ENCODE measurements at regions not wholly inside any gene's neighbourhood (a gene's known extent, or its start where the extent isn't known, plus 50 kb on each side); places are given as distances from the start of the nearest gene placed in this dataset.

DNA sequence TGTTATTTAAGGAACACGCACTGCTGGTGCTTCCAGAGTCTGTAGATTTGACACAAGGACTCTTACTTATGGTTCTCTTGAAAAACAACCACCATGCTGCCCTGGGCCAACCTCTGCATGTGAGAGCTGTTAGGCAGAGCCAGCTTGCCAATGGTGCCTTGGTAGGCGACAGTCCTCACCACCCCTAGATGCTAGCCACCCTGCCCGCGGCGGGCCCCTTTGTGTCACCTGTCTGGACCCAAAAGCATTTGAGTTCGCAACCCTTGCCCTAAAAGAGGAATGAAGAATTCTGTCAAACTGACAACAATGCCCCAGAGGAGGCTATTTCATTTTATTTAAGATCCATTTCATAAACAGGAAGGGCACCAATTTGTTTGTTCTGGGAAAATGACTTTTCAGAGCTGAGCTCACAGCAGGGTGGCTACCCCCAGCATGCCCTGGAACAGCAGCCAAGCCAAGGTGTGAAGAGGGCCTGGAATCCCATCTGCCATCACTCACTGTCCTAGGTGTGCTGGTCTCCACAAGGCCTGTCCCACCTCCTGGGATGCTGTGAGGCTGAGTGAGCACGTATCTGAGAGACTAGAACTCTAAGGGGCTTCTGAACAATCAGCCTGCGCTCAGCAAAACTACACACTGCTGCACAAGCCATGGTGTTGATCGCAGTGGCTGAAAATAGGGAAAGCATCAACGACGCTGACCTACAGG is 63.8 kb upstream of the FZD10 start:
- DNase-seq (ENCODE audit: low spot score), result no peak
- ChIA-PET POLR2A (ENCODE audit: low non-redundant PET) (no interaction called here), CTCF (interaction anchor here (0.8 kb wide), 1 partner anchor 61 kb away, joined by 3 read pairs; no protein-coding TSS in a partner anchor)
- H3K27ac ChIP-seq, result peak overlapping the region; percentile 12; the same call in 1 of the 2 replicates
- no peak for TF ChIP-seq CTCF (conservative IDR thresholded peaks at IDR 0.05; ENCODE audit: low read depth)

GRCh38 chr12:130100634-130101362 is 61.5 kb upstream of the FZD10 start:
- H3K27ac ChIP-seq, result no peak overlapping the region
- ChIA-PET POLR2A (ENCODE audit: low non-redundant PET) (no interaction called here), CTCF (interaction anchor here (0.6 kb wide), 1 partner anchor 56 kb away, joined by 3 read pairs; no protein-coding TSS in a partner anchor)
- no peak for TF ChIP-seq CTCF (conservative IDR thresholded peaks at IDR 0.05; ENCODE audit: low read depth)
- DNase-seq (ENCODE audit: low spot score), result no peak

DNA sequence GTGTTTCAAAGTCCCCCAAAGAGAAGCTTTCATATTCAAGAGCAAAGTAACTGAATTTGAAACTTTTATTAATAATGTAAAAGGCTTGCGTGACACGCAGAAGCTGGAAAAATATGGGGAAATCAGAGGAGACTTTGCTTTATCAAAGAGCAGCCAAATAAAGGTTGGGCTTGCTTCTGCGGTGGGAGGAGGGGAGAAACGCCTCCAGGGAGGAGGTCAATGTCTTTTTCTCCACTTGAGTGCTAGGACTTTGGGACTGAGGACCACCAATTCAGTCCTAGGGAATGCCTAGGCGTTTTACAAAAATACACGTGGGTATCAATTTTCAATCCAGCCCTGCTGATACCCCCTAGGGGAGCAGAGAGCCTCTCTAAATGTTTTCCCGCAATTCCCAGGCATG is 60.9 kb upstream of the FZD10 start:
- ChIA-PET CTCF (interaction anchor here (0.6 kb wide), 1 partner anchor 56 kb away, joined by 3 read pairs; no protein-coding TSS in a partner anchor), POLR2A (ENCODE audit: low non-redundant PET) (no interaction called here)
- H3K27ac ChIP-seq, result no peak overlapping the region
- TF ChIP-seq CTCF (conservative IDR thresholded peaks at IDR 0.05; ENCODE audit: low read depth), result no peak
- no peak for DNase-seq (ENCODE audit: low spot score)

DNA sequence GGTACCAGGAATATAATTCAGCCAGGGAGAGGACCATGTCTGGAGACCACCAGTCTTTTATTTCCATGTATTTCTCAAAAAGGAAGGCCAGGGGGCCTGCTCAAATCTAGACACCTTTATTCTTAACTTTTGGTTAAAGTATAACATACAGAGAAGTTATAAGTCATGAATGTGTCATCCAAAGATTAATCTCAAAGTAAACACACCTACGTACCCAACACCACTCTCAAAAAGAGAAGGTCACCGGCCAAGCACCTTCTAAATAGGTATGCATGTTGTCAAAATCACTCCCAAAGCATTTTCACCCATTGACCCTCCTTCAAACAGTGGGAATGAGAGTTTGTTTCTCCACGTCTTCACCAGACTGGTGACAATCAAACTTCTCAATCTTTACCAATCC is 60.0 kb upstream of the FZD10 start:
- no peak for DNase-seq (ENCODE audit: low spot score)
- TF ChIP-seq CTCF (conservative IDR thresholded peaks at IDR 0.05; ENCODE audit: low read depth), result no peak
- ChIA-PET POLR2A (ENCODE audit: low non-redundant PET) (no interaction called here), CTCF (no interaction called here)
- no peak overlapping the region for H3K27ac ChIP-seq

GRCh38 chr12:130104571-130105106 is 57.6 kb upstream of the FZD10 start:
- no peak for TF ChIP-seq CTCF (conservative IDR thresholded peaks at IDR 0.05; ENCODE audit: low read depth)
- no peak for DNase-seq (ENCODE audit: low spot score)
- CTCF ChIA-PET, result no interaction called here
- POLR2A ChIA-PET (ENCODE audit: low non-redundant PET), result no interaction called here
- no peak overlapping the region for H3K27ac ChIP-seq

DNA sequence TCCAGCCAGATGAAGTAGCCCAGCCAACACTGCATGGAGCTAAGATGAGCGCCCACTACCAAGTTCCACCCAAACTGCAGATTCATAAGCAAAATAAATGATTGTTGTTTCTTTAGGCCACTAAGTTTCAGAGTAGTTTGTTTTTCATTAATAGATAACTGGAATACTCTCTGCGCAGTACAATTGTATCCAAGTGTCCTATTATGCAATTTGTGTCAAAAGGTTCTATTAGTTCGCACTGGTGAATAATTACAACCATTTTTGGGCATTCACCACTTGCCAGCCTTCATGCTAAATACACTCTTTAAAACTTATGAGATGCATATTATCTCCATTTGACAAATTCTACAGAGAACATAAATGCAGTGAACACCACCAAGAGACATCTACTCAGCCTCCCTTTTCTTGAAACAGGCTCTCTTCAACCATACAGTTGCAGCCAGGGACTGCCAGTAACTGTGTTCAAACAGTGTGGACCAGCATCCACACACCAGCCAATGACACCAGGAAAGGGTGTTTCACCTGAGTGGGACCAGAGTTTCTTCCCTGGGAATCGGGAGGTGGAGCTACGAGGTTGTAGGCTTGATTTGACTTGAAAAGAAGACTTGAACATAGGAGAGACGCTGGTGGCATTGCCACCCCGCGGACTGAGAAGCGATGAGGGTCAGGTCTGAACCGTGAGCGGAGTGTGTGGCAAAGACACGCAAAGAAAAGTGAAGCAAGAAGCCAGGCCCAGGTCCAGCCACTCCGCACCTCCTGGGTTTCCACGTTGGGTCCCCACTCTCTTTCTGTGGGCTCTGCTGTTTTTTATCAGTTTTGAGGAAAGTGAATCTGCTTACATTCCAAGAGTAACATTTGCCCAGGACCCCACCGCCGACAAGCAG is 53.0 kb upstream of the FZD10 start:
- CTCF ChIA-PET, result no interaction called here
- TF ChIP-seq CTCF (conservative IDR thresholded peaks at IDR 0.05; ENCODE audit: low read depth), result no peak
- no peak overlapping the region for H3K27ac ChIP-seq
- POLR2A ChIA-PET (ENCODE audit: low non-redundant PET), result no interaction called here
- DNase-seq (ENCODE audit: low spot score), result no peak
